H9 (cell line): ENCODE measurements at regions not wholly inside any gene's neighbourhood (a gene's known extent, or its start where the extent isn't known, plus 50 kb on each side); places are given as distances from the start of the nearest gene placed in this dataset.

ENCODE experiments used
- DNase-seq: peaks from one replicate; pipeline ENCODE4 v3.0.0-alpha.2; 2017
- H2AFZ ChIP-seq: one replicate; pipeline ENCODE4 v1.6.1; 2013; ENCODE audit warnings: mild to moderate bottlenecking, low read length, control low read depth, moderate library complexity
- H2AK5ac ChIP-seq: 2 replicates; pipeline ENCODE4 v1.6.1; 2013; ENCODE audit warnings: low read length, control low read depth, mixed read lengths; ENCODE audit not compliant: insufficient read length
- H2BK120ac ChIP-seq: one replicate; pipeline ENCODE4 v1.6.1; 2013; ENCODE audit warnings: low read depth, mild to moderate bottlenecking, low read length, control low read depth, inconsistent platforms; ENCODE audit not compliant: poor library complexity, severe bottlenecking
- H2BK12ac ChIP-seq: 2 replicates; pipeline ENCODE4 v1.6.1; 2013; ENCODE audit warnings: low read length, control low read depth, mixed read lengths, low read depth; ENCODE audit not compliant: insufficient read length
- H2BK15ac ChIP-seq: 2 replicates; pipeline ENCODE4 v1.6.1; 2013; ENCODE audit warnings: low read depth, low read length, control low read depth
- H2BK20ac ChIP-seq: one replicate; pipeline ENCODE4 v1.6.1; 2013; ENCODE audit warnings: low read depth, mild to moderate bottlenecking, low read length, control low read depth, inconsistent platforms; ENCODE audit not compliant: poor library complexity, severe bottlenecking
- H2BK5ac ChIP-seq: 2 replicates; pipeline ENCODE4 v1.6.1; 2013; ENCODE audit warnings: low read length, control low read depth, mixed read lengths; ENCODE audit not compliant: insufficient read length
- H3K14ac ChIP-seq: 2 replicates; pipeline ENCODE4 v1.6.1; 2013; ENCODE audit warnings: low read length, control low read depth; ENCODE audit not compliant: insufficient read depth
- H3K18ac ChIP-seq: 2 replicates; pipeline ENCODE4 v1.6.1; 2013; ENCODE audit warnings: low read depth, mild to moderate bottlenecking, mixed read lengths, low read length, control low read depth; ENCODE audit not compliant: insufficient read length
- H3K23ac ChIP-seq: 2 replicates; pipeline ENCODE4 v1.6.1; 2013; ENCODE audit warnings: low read length, control low read depth, mixed read lengths, low read depth; ENCODE audit not compliant: insufficient read length
- H3K23me2 ChIP-seq: 2 replicates; pipeline ENCODE4 v1.6.1; 2013; ENCODE audit warnings: low read depth, mild to moderate bottlenecking, mixed read lengths, low read length, control low read depth; ENCODE audit not compliant: insufficient read length, poor library complexity, severe bottlenecking
- H3K27ac ChIP-seq: 2 replicates; pipeline ENCODE4 v1.5.1; 2013; ENCODE audit warnings: low read length, control low read depth, mixed read lengths, low read depth; ENCODE audit not compliant: insufficient read length
- H3K27me3 ChIP-seq: 2 replicates; pipeline ENCODE4 v1.6.1; 2013; ENCODE audit warnings: low read length, control low read depth, inconsistent platforms; ENCODE audit not compliant: insufficient read depth
- H3K4ac ChIP-seq: 2 replicates; pipeline ENCODE4 v1.6.1; 2013; ENCODE audit warnings: low read depth, mild to moderate bottlenecking, control low read depth, inconsistent platforms, low read length, moderate library complexity
- H3K4me1 ChIP-seq: 2 replicates; pipeline ENCODE4 v1.6.1; 2013; ENCODE audit warnings: low read length, control low read depth, inconsistent platforms; ENCODE audit not compliant: insufficient read depth
- H3K4me2 ChIP-seq: 2 replicates; pipeline ENCODE4 v1.6.1; 2013; ENCODE audit warnings: low read length, control low read depth, mixed read lengths; ENCODE audit not compliant: insufficient read length, insufficient read depth
- H3K56ac ChIP-seq: 2 replicates; pipeline ENCODE4 v1.6.1; 2013; ENCODE audit warnings: low read depth, mild to moderate bottlenecking, mixed read lengths, low read length, control low read depth; ENCODE audit not compliant: insufficient read length
- H3K79me1 ChIP-seq: 2 replicates; pipeline ENCODE4 v1.6.1; 2013; ENCODE audit warnings: low read depth, mild to moderate bottlenecking, moderate library complexity, low read length, control low read depth, inconsistent platforms; ENCODE audit not compliant: insufficient read depth, poor library complexity, severe bottlenecking
- H3K79me2 ChIP-seq: 2 replicates; pipeline ENCODE4 v1.6.1; 2013; ENCODE audit warnings: low read length, control low read depth, inconsistent platforms; ENCODE audit not compliant: insufficient read depth
- H3K9ac ChIP-seq: 2 replicates; pipeline ENCODE4 v1.6.1; 2013; ENCODE audit warnings: low read length, control low read depth, mixed read lengths; ENCODE audit not compliant: insufficient read length; ENCODE audit errors: extremely low read depth
- H3K9me3 ChIP-seq: one replicate; pipeline ENCODE4 v1.6.1; 2013; ENCODE audit warnings: low read depth, low read length, inconsistent platforms; ENCODE audit not compliant: control insufficient read depth
- H3T11ph ChIP-seq: one replicate; pipeline ENCODE4 v1.6.1; 2013; ENCODE audit warnings: mild to moderate bottlenecking, low read length, control low read depth, inconsistent platforms
- H4K20me1 ChIP-seq: one replicate; pipeline ENCODE4 v1.6.1; 2013; ENCODE audit not compliant: control insufficient read depth, insufficient read length, insufficient read depth
- H4K5ac ChIP-seq: 2 replicates; pipeline ENCODE4 v1.6.1; 2013; ENCODE audit warnings: low read depth, mild to moderate bottlenecking, mixed read lengths, low read length, control low read depth; ENCODE audit not compliant: insufficient read length
- H4K8ac ChIP-seq: replicated peaks from 2 replicates; pipeline ENCODE4 v1.6.1; 2013; ENCODE audit warnings: low read length, control low read depth, mixed read lengths, low read depth; ENCODE audit not compliant: insufficient read length
- H4K91ac ChIP-seq: 2 replicates; pipeline ENCODE4 v1.6.1; 2013; ENCODE audit warnings: low read depth, mild to moderate bottlenecking, moderate library complexity, mixed read lengths, low read length, control low read depth; ENCODE audit not compliant: insufficient read length
- H3K27ac Mint-ChIP-seq, 3 experiments: 2 replicates in 2 of 3; 3 replicates in 1 of 3; pipeline ENCODE4 v1.8.0; 2020 to 2021; ENCODE audit warnings: mixed read lengths in 3 of 3, mild to moderate bottlenecking in 1 of 3, moderate library complexity in 1 of 3
- H3K27me3 Mint-ChIP-seq: 2 replicates; pipeline ENCODE4 v1.8.0; 2021; ENCODE audit warnings: low read depth, mild to moderate bottlenecking, moderate library complexity, mixed read lengths
- H3K36me3 Mint-ChIP-seq, 3 experiments: 2 replicates in 2 of 3; 3 replicates in 1 of 3; pipeline ENCODE4 v1.8.0; 2020 to 2021; ENCODE audit warnings: low read depth in 3 of 3, mixed read lengths in 3 of 3; ENCODE audit not compliant: insufficient read depth in 1 of 3
- H3K4me1 Mint-ChIP-seq, 2 experiments: 2 replicates each; pipeline ENCODE4 v1.8.0; 2020; ENCODE audit warnings: mixed read lengths in 2 of 2
- H3K4me3 Mint-ChIP-seq, 2 experiments: 2 replicates in 1 of 2; 3 replicates in 1 of 2; pipeline ENCODE4 v1.8.0; 2020 to 2021; ENCODE audit warnings: mild to moderate bottlenecking in 2 of 2, mixed read lengths in 2 of 2, moderate library complexity in 1 of 2
- H3K9me3 Mint-ChIP-seq, 2 experiments: 2 replicates in 1 of 2; 3 replicates in 1 of 2; pipeline ENCODE4 v1.8.0; 2020; ENCODE audit warnings: mild to moderate bottlenecking in 2 of 2, mixed read lengths in 2 of 2, moderate library complexity in 1 of 2
- CTCF ChIP-seq: fragments of 200-600 bp; sonication (generic); conservative IDR thresholded peaks from 3 replicates; pipeline ENCODE4 v1.8.0; 2021; ENCODE audit warnings: antibody characterized with exemption, mild to moderate bottlenecking
- WGBS: extraction: QIAGEN DNeasy Blood & Tissue Kit; methylation state at CpG from one replicate; pipeline ENCODE4 v1.1.7; 2013; ENCODE audit warnings: missing lambda C conversion rate, low lambda C conversion rate, mixed read lengths; ENCODE audit not compliant: insufficient read length; ENCODE audit errors: extremely low coverage; 5-methylcytosine and 5-hydroxymethylcytosine counted together

- H3K18ac ChIP-seq, result no peak overlapping the region
- H3T11ph ChIP-seq, result no peak overlapping the region
- no peak overlapping the region for H4K8ac ChIP-seq
- no peaks in the 10 kb centered on the region for H3K23me2 ChIP-seq
- no peaks in the 10 kb centered on the region for H3K79me2 ChIP-seq
- no peak overlapping the region for H3K14ac ChIP-seq
- no peak overlapping the region for H3K56ac ChIP-seq
- H4K91ac ChIP-seq, result no peak overlapping the region
- H2AK5ac ChIP-seq, result no peak overlapping the region
- no peaks in the 10 kb centered on the region for H4K20me1 ChIP-seq
- H3K27ac ChIP-seq, result no peak overlapping the region
- peaks cover 0 to 2% (median 0%) of the 10 kb centered on the region in 3 experiments; a peak in 1 of 7 replicates for H3K36me3 Mint-ChIP-seq
- H3K9me3 ChIP-seq, result no peaks in the 10 kb centered on the region
- H3K27me3 ChIP-seq, result no peaks in the 10 kb centered on the region
- H2BK15ac ChIP-seq, result no peak overlapping the region
- no CpG with 5 or more reads among the region's 6 CpGs for WGBS
- peaks cover 2% of the 10 kb centered on the region for H3K27me3 Mint-ChIP-seq
- H3K23ac ChIP-seq, result no peak overlapping the region
- H2BK120ac ChIP-seq, result no peak overlapping the region
- H3K4me2 ChIP-seq, result no peak overlapping the region
- H3K4ac ChIP-seq, result no peak overlapping the region
- H4K5ac ChIP-seq, result no peak overlapping the region
- H3K9me3 Mint-ChIP-seq, result peaks cover 0 to 4% of the 10 kb centered on the region in 2 experiments; a peak in 3 of 5 replicates
- H3K9ac ChIP-seq, result no peak overlapping the region
- H2BK5ac ChIP-seq, result no peak overlapping the region
- TF ChIP-seq CTCF, result no peak
- H2BK20ac ChIP-seq, result no peak overlapping the region
- H2AFZ ChIP-seq, result no peak overlapping the region
- peaks cover 3% of the 10 kb centered on the region; the same call in 1 of the 2 replicates for H3K4me1 ChIP-seq
- H3K27ac Mint-ChIP-seq, result no peak overlapping the region
- no peak overlapping the region for H3K4me3 Mint-ChIP-seq
- H3K79me1 ChIP-seq, result no peaks in the 10 kb centered on the region
- DNase-seq, result no peak
- peaks cover 20 to 26% of the 10 kb centered on the region in 2 experiments for H3K4me1 Mint-ChIP-seq
- H2BK12ac ChIP-seq, result no peak overlapping the region
Observed at GRCh38 chr10:3401491-3401938, 228.9 kb upstream of the PITRM1 start.
